22Rv1 (cell line): ENCODE measurements at regions not wholly inside any gene's neighbourhood (a gene's known extent, or its start where the extent isn't known, plus 50 kb on each side); places are given as distances from the start of the nearest gene placed in this dataset.
A peak's percentile ranks its signal among the peaks of the same experiment; 100 is the strongest.

Experiments
- H3K27ac ChIP-seq: fragments of 450-650 bp; 2 replicates; pipeline ENCODE4 v1.5.1; 2017
- CTCF ChIP-seq: fragments of 450-650 bp; IDR thresholded peaks from 2 replicates; pipeline ENCODE4 v1.5.1; 2017; ENCODE audit warnings: mild to moderate bottlenecking
- ZFX ChIP-seq: fragments of 450-650 bp; IDR thresholded peaks from 2 replicates; pipeline ENCODE4 v1.6.1; 2017; ENCODE audit warnings: antibody characterized with exemption, borderline replicate concordance

- no peak overlapping the region for H3K27ac ChIP-seq
- TF ChIP-seq CTCF, result no peak
These were observed 379.6 kb downstream of the MTX2 start for GRCh38 chr2:176648700-176649297.

- no peak overlapping the region for H3K27ac ChIP-seq
- TF ChIP-seq CTCF (no peak), ZFX (no peak)
These were observed 381.0 kb downstream of the MTX2 start for GRCh38 chr2:176650104-176650837.

- no peak overlapping the region for H3K27ac ChIP-seq
- TF ChIP-seq CTCF (no peak), ZFX (no peak)
These were observed 381.8 kb downstream of the MTX2 start for GRCh38 chr2:176650838-176651555.

GRCh38 chr2:176652300-176653182 lies 383.3 kb downstream of the MTX2 start:
- no peak for TF ChIP-seq ZFX
- peak; percentile 66 for TF ChIP-seq CTCF
- no peak overlapping the region for H3K27ac ChIP-seq

- TF ChIP-seq CTCF (peak; percentile 49), ZFX (no peak)
- no peak overlapping the region for H3K27ac ChIP-seq
These were observed 384.5 kb downstream of the MTX2 start for GRCh38 chr2:176653479-176654443.
